Activated naive CD4-positive, alpha-beta T cell treated with anti-CD3 and anti-CD28 coated beads, Interleukin-2, amount 10 ng/mL, durations not matched to agents 7 days and 5 days (primary cell): ENCODE measurements at regions not wholly inside any gene's neighbourhood (a gene's known extent, or its start where the extent isn't known, plus 50 kb on each side); places are given as distances from the start of the nearest gene placed in this dataset.
"Not testable (repeated sequence)": the region's sequence is repeated elsewhere in the genome, so short reads cannot be mapped to it uniquely, and the experiment has no call there.

Source experiments
- CTCF ChIA-PET: fragments of 350-600 bp; sonication (Branson Sonifier 250); formaldehyde crosslinking; loops from one replicate; lab custom pipeline; 2021; ENCODE audit warnings: antibody characterized with exemption; lab: Charles Lee
- DNase-seq: peaks from one replicate; pipeline ENCODE4 v3.0.0-alpha.2; 2020
- H3K27ac Mint-ChIP-seq: one replicate; pipeline ENCODE4 v1.8.0; 2021; ENCODE audit warnings: mild to moderate bottlenecking, moderate library complexity, mixed read lengths
- H3K27me3 Mint-ChIP-seq: one replicate; pipeline ENCODE4 v1.8.0; 2021; ENCODE audit warnings: mild to moderate bottlenecking, mixed read lengths
- H3K36me3 Mint-ChIP-seq: one replicate; pipeline ENCODE4 v1.8.0; 2021; ENCODE audit warnings: mixed read lengths
- H3K4me1 Mint-ChIP-seq: one replicate; pipeline ENCODE4 v1.8.0; 2021; ENCODE audit warnings: mixed read lengths
- H3K4me3 Mint-ChIP-seq: one replicate; pipeline ENCODE4 v1.8.0; 2021; ENCODE audit warnings: mild to moderate bottlenecking, moderate library complexity, mixed read lengths
- H3K9me3 Mint-ChIP-seq: one replicate; pipeline ENCODE4 v1.8.0; 2021; ENCODE audit warnings: mixed read lengths

- CTCF ChIA-PET = no interaction called here
- Mint-ChIP-seq H3K27ac (no peak overlapping the region), H3K9me3 (no peaks in the 10 kb centered on the region)
Observed at GRCh38 chr7:85306115-85306514, 119.3 kb upstream of the SEMA3D start.

DNA sequence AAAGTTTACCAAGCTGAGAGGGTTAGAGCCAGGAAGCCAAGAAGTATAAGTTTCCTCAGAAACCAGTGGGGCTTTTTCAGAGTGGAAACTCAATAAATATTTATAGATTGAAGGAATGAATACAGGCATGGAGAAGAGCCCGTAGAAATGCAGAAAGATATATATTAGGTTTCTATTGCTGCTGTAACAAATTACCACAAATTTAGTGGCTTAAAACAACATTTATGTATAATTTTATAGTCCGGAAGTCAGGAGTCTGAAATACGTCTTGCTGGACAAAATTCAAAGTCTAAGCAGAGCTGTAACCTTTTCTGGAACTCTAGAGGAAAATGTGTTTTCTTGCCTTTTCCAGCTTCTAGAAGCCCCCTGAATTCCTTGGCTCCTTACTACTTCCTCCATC lies 107.3 kb upstream of the SEMA3D start:
- Mint-ChIP-seq H3K9me3 (peaks cover 1% of the 10 kb centered on the region), H3K27ac (no peak overlapping the region), H3K4me3 (no peak overlapping the region), H3K36me3 (no peaks in the 10 kb centered on the region), H3K27me3 (no peaks in the 10 kb centered on the region), H3K4me1 (no peaks in the 10 kb centered on the region)
- CTCF ChIA-PET = no interaction called here
- no peak for DNase-seq

More at GRCh38 chr7:85306115-85306514, 119.3 kb upstream of the SEMA3D start:
- Mint-ChIP-seq H3K36me3 (no peaks in the 10 kb centered on the region), H3K27me3 (no peaks in the 10 kb centered on the region), H3K4me1 (no peaks in the 10 kb centered on the region), H3K4me3 (no peak overlapping the region)
- no peak for DNase-seq

DNA sequence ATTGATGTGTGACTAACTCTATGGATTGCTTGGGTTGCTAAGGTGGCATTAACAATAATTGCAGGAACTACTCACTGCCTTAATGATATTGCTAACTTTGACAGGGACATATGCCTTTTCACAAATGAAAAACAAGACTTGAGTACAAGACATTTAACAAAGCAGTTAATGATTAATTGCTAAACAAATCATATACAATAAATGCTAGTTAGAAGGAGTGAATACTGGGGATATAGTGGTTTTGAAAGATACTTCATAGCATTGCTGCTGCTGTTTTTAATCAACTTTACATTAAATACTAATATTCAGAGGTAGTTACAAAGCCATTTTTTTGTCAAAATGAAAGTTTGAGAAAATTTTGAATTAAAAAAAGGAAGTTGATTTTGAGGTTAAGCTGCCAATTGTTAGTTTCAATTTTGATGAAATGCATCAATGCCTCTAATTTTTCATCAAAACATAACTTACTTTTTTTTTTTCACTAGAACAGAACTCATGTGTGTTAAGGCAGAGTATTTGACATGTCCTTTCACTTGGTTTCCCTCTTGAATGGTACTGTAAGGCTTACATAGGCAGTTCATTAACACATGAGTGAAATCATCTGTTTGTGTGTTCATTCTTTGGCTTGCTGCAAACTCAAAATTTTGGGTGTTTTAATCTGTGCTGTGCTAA lies 106.2 kb upstream of the SEMA3D start:
- Mint-ChIP-seq H3K4me3 (no peak overlapping the region), H3K27me3 (no peaks in the 10 kb centered on the region), H3K36me3 (no peaks in the 10 kb centered on the region), H3K4me1 (no peaks in the 10 kb centered on the region), H3K9me3 (peaks cover 1% of the 10 kb centered on the region), H3K27ac (no peak overlapping the region)
- CTCF ChIA-PET = no interaction called here
- no peak for DNase-seq

- CTCF ChIA-PET = no interaction called here
- no peak overlapping the region for H3K27ac Mint-ChIP-seq
- no peaks in the 10 kb centered on the region for H3K27me3 Mint-ChIP-seq
- H3K36me3 Mint-ChIP-seq = no peaks in the 10 kb centered on the region
- no peaks in the 10 kb centered on the region for H3K9me3 Mint-ChIP-seq
- no peak overlapping the region for H3K4me3 Mint-ChIP-seq
- DNase-seq = no peak
- no peaks in the 10 kb centered on the region for H3K4me1 Mint-ChIP-seq
Observed at GRCh38 chr7:85290269-85290668, 103.4 kb upstream of the SEMA3D start.

- no peaks in the 10 kb centered on the region for H3K36me3 Mint-ChIP-seq
- no peaks in the 10 kb centered on the region for H3K4me1 Mint-ChIP-seq
- H3K9me3 Mint-ChIP-seq = no peaks in the 10 kb centered on the region
- no peak overlapping the region for H3K27ac Mint-ChIP-seq
- CTCF ChIA-PET = no interaction called here
- H3K4me3 Mint-ChIP-seq = no peak overlapping the region
- no peaks in the 10 kb centered on the region for H3K27me3 Mint-ChIP-seq
- no peak for DNase-seq
Observed at GRCh38 chr7:85289279-85289678, 102.4 kb upstream of the SEMA3D start.

- H3K4me1 Mint-ChIP-seq = no peaks in the 10 kb centered on the region
- H3K36me3 Mint-ChIP-seq = no peaks in the 10 kb centered on the region
- no peak for DNase-seq
- no peak overlapping the region for H3K27ac Mint-ChIP-seq
- CTCF ChIA-PET = no interaction called here
- H3K9me3 Mint-ChIP-seq = no peaks in the 10 kb centered on the region
- H3K27me3 Mint-ChIP-seq = no peaks in the 10 kb centered on the region
- no peak overlapping the region for H3K4me3 Mint-ChIP-seq
Observed at GRCh38 chr7:85287106-85287825, 100.4 kb upstream of the SEMA3D start.

DNA sequence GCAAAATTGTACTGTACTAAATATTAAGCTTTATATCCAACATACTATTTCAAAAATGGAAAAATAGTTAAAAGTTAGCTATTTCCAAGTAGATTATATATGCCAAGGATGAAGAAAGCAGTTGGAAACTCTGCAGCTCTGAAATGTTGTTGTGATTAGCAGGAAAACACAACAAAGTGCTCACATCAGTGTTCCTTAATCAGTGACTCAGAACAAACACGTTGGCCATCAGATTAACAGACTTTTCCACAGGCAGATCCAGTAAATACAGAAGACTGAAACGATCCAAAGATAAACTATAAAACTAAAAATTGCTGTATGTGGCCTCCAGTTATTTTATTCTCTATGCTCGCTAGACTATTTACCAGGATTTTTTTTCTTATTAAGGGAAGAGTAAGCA lies 99.6 kb upstream of the SEMA3D start:
- Mint-ChIP-seq H3K9me3 (no peaks in the 10 kb centered on the region), H3K4me1 (no peaks in the 10 kb centered on the region), H3K36me3 (no peaks in the 10 kb centered on the region), H3K27me3 (no peaks in the 10 kb centered on the region), H3K27ac (no peak overlapping the region), H3K4me3 (no peak overlapping the region)
- CTCF ChIA-PET = no interaction called here
- DNase-seq = no peak

DNA sequence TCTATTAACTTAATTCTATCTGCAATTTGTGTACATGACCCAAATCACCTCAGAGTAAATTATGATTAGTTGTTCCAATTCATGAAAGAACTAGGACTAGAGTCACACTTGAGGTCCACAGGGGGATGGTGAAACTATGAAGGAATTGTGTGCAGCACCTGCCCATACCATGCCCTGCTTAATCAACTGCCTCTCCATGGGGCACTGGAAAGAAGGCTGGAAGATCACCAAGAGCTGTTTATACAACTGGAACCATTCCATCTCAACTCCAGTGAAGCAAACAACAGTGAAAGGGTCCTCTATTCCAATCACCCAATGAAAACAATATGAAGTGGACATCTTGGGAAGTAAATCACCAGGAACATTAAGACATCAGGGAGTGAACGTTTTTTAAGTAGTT lies 98.7 kb upstream of the SEMA3D start:
- Mint-ChIP-seq H3K36me3 (no peaks in the 10 kb centered on the region), H3K27me3 (no peaks in the 10 kb centered on the region)
- CTCF ChIA-PET = no interaction called here

DNA sequence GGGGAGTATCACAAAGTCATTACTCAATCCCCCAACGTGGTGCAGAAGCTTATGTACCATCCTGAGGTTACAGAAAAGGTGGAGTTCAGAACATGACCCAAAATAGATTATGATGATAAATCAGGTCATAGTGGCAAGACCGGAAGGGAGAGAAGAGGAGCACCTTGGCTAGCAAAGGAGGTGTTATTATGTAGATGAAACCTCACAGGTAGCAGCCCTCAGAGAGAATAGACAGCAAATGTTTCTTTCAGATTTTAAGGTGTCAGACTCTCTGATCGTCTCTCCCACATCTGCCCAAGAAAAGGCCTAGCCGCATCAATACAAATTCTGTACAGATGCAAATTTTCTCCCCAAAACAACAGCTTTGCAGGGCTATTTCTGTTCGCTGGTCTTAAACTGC lies 88.3 kb upstream of the SEMA3D start:
- DNase-seq = no peak
- Mint-ChIP-seq H3K27me3 (no peaks in the 10 kb centered on the region), H3K36me3 (no peaks in the 10 kb centered on the region), H3K4me3 (no peak overlapping the region), H3K27ac (no peak overlapping the region), H3K4me1 (no peaks in the 10 kb centered on the region), H3K9me3 (peaks cover 1% of the 10 kb centered on the region)
- CTCF ChIA-PET = no interaction called here

More for the DNA sequence above, 98.7 kb upstream of the SEMA3D start:
- H3K9me3 Mint-ChIP-seq = no peaks in the 10 kb centered on the region
- DNase-seq = no peak
- no peaks in the 10 kb centered on the region for H3K4me1 Mint-ChIP-seq
- no peak overlapping the region for H3K4me3 Mint-ChIP-seq
- no peak overlapping the region for H3K27ac Mint-ChIP-seq

- Mint-ChIP-seq H3K4me1 (no peaks in the 10 kb centered on the region), H3K4me3 (no peak overlapping the region), H3K9me3 (peaks cover 1% of the 10 kb centered on the region), H3K36me3 (no peaks in the 10 kb centered on the region), H3K27ac (no peak overlapping the region), H3K27me3 (no peaks in the 10 kb centered on the region)
- no peak for DNase-seq
- CTCF ChIA-PET = no interaction called here
Observed at GRCh38 chr7:85274454-85274853, 87.6 kb upstream of the SEMA3D start.

DNA sequence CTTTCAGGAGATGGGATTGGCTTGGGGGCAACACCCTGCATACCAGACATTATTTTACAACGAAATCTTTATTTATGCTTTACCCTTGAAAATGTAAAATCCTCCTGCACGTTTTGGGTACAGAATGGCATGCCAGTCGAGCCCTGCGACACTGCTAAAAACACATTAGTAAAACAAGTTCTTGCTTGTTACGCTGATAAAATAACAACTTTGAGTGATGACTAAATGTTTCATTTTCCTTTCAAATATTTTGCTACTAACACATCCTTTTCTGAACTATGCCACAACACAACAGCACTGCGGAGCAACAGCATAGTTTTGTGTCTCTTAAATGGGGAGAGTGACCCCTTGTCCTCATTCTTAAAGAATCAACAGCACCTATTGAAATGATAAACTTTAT lies 76.0 kb upstream of the SEMA3D start:
- H3K9me3 Mint-ChIP-seq = no peaks in the 10 kb centered on the region
- H3K27ac Mint-ChIP-seq = no peak overlapping the region
- no peaks in the 10 kb centered on the region for H3K27me3 Mint-ChIP-seq
- H3K36me3 Mint-ChIP-seq = no peaks in the 10 kb centered on the region
- no peak for DNase-seq
- H3K4me3 Mint-ChIP-seq = no peak overlapping the region
- H3K4me1 Mint-ChIP-seq = no peaks in the 10 kb centered on the region
- CTCF ChIA-PET = no interaction called here

DNA sequence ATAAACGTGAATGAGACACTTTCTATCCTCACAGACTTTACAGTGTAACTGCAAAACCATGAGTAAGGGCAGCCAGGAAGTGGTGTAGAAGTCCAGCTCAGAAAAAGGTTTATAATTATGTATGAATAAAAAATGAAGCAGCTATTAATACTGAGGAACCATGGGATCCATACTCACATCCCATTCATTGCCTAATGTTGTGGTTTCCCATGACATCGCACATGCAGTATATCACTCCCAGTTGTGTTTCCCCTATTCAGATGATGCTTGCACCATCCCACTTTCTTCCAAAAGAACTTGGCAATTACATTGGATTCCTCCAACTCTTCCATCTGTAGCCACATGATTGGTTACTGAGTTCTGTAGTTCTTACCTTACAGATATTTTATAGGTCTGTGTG lies 74.5 kb upstream of the SEMA3D start:
- H3K4me1 Mint-ChIP-seq = no peaks in the 10 kb centered on the region
- H3K27me3 Mint-ChIP-seq = no peaks in the 10 kb centered on the region
- H3K27ac Mint-ChIP-seq = no peak overlapping the region
- DNase-seq = no peak
- H3K9me3 Mint-ChIP-seq = no peaks in the 10 kb centered on the region
- CTCF ChIA-PET = no interaction called here
- no peaks in the 10 kb centered on the region for H3K36me3 Mint-ChIP-seq
- H3K4me3 Mint-ChIP-seq = no peak overlapping the region

DNA sequence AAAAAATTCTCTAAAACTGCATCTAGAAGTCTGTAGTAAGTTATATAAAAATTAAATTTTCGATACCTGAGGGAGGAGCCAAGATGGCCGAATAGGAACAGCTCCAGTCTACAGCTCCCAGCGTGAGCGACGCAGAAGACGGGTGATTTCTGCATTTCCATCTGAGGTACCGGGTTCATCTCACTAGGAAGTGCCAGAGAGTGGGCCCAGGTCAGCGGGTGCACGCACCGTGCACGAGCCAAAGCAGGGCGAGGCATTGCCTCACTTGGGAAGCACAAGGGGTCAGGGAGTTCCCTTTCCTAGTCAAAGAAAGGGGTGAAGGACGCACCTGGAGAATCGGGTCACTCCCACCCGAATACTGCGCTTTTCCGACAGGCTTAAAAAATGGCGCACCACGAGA lies 62.9 kb upstream of the SEMA3D start:
- CTCF ChIA-PET, H3K27me3 Mint-ChIP-seq, H3K36me3 Mint-ChIP-seq, H3K4me1 Mint-ChIP-seq, H3K27ac Mint-ChIP-seq, H3K9me3 Mint-ChIP-seq, DNase-seq, H3K4me3 Mint-ChIP-seq: not testable (repeated sequence)

DNA sequence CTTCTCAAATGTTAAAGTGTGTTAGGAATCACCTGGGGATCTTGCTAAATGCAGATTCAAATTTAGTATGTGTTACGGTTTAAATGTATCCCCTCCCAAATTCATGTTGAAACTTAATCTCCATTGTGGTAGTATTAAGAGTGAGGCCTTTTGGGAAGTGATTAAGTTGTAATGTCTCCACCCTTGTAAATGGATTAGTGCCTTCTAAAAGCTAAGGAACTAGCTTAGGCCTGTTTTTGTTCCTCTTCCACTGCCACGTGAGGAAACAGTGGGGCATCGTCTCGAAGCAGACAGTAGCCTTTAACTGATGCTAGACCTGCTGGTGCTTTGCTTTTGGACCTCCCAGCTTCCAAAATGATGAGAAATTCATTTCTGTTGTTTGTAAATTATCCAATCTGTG lies 52.3 kb upstream of the SEMA3D start:
- H3K4me1 Mint-ChIP-seq = no peaks in the 10 kb centered on the region
- no peak overlapping the region for H3K4me3 Mint-ChIP-seq
- H3K27me3 Mint-ChIP-seq = no peaks in the 10 kb centered on the region
- CTCF ChIA-PET = no interaction called here
- no peak for DNase-seq
- no peaks in the 10 kb centered on the region for H3K9me3 Mint-ChIP-seq
- H3K36me3 Mint-ChIP-seq = no peaks in the 10 kb centered on the region
- H3K27ac Mint-ChIP-seq = no peak overlapping the region

DNA sequence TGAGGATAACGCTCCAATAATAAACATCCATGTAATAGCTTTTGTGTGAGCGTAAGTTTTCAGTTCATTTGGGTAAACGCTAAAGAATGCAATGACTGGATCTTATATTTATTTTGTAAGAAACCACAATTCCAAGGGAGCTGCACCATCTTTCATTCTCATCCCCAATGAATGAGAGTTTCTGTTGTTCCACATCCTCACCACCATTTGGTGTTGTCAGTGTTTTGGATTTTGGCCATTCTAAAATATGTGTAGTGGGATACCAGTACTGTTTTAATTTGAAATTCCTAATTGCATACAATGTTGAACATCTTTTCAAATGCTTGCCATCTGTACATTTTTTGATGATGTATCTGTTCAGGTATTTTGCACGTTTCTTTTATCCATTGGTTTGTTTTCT lies 50.9 kb upstream of the SEMA3D start:
- H3K36me3 Mint-ChIP-seq = no peaks in the 10 kb centered on the region
- no peaks in the 10 kb centered on the region for H3K4me1 Mint-ChIP-seq
- H3K27me3 Mint-ChIP-seq = no peaks in the 10 kb centered on the region
- CTCF ChIA-PET = no interaction called here
- H3K27ac Mint-ChIP-seq = no peak overlapping the region
- no peaks in the 10 kb centered on the region for H3K9me3 Mint-ChIP-seq
- DNase-seq = no peak
- no peak overlapping the region for H3K4me3 Mint-ChIP-seq
